ENCODE measurements at regions not wholly inside any gene's neighbourhood (a gene's known extent, or its start where the extent isn't known, plus 50 kb on each side); places are given as distances from the start of the nearest gene placed in this dataset.

GRCh38 chr13:50589651-50590054 is 253.8 kb downstream of the DLEU7 start:
- no peak for TF ChIP-seq CTCF (IDR thresholded peaks at IDR 0.05)
- no peak for TF ChIP-seq EZH2 (IDR thresholded peaks at IDR 0.05; ENCODE audit: borderline replicate concordance, insufficient read depth, low read depth, low read length, poor library complexity, severe bottlenecking)
